22Rv1 (cell line): ENCODE measurements at regions not wholly inside any gene's neighbourhood (a gene's known extent, or its start where the extent isn't known, plus 50 kb on each side); places are given as distances from the start of the nearest gene placed in this dataset.

Experiments
- H3K27ac ChIP-seq: fragments of 450-650 bp; 2 replicates; pipeline ENCODE4 v1.5.1; 2017
- CTCF ChIP-seq: fragments of 450-650 bp; IDR thresholded peaks from 2 replicates; pipeline ENCODE4 v1.5.1; 2017; ENCODE audit warnings: mild to moderate bottlenecking
- ZFX ChIP-seq: fragments of 450-650 bp; IDR thresholded peaks from 2 replicates; pipeline ENCODE4 v1.6.1; 2017; ENCODE audit warnings: antibody characterized with exemption, borderline replicate concordance

GRCh38 chr12:91572869-91573268 lies 390.3 kb upstream of the DCN start:
- TF ChIP-seq CTCF, result no peak
- TF ChIP-seq ZFX, result no peak
- H3K27ac ChIP-seq, result no peak overlapping the region

GRCh38 chr12:91567100-91567485 lies 384.5 kb upstream of the DCN start:
- TF ChIP-seq ZFX (no peak), CTCF (no peak)
- H3K27ac ChIP-seq, result no peak overlapping the region

GRCh38 chr12:91566328-91567099 lies 383.9 kb upstream of the DCN start:
- no peak for TF ChIP-seq CTCF
- no peak for TF ChIP-seq ZFX
- no peak overlapping the region for H3K27ac ChIP-seq

- H3K27ac ChIP-seq, result no peak overlapping the region
- TF ChIP-seq ZFX (no peak), CTCF (no peak)
Observed at GRCh38 chr12:91565846-91566245, 383.2 kb upstream of the DCN start.

- no peak overlapping the region for H3K27ac ChIP-seq
- no peak for TF ChIP-seq CTCF
- no peak for TF ChIP-seq ZFX
Observed at GRCh38 chr12:91565246-91565645, 382.6 kb upstream of the DCN start.

- H3K27ac ChIP-seq, result no peak overlapping the region
- TF ChIP-seq CTCF (no peak), ZFX (no peak)
Observed at GRCh38 chr12:91563011-91563765, 380.6 kb upstream of the DCN start.

- TF ChIP-seq CTCF (no peak), ZFX (no peak)
- no peak overlapping the region for H3K27ac ChIP-seq
Observed at GRCh38 chr12:91562476-91562875, 379.9 kb upstream of the DCN start.
